NOMO-1 treated with dmso at 0.1 percent for 144 hours (cell line): ENCODE measurements at regions not wholly inside any gene's neighbourhood (a gene's known extent, or its start where the extent isn't known, plus 50 kb on each side); places are given as distances from the start of the nearest gene placed in this dataset.
"Not testable (repeated sequence)": the region's sequence is repeated elsewhere in the genome, so short reads cannot be mapped to it uniquely, and the experiment has no call there.

Experiments
- DNase-seq: peaks from one replicate; lab custom pipeline; 2025; ENCODE audit not compliant: unreplicated experiment; lab: John Stamatoyannopoulos, UW

DNA sequence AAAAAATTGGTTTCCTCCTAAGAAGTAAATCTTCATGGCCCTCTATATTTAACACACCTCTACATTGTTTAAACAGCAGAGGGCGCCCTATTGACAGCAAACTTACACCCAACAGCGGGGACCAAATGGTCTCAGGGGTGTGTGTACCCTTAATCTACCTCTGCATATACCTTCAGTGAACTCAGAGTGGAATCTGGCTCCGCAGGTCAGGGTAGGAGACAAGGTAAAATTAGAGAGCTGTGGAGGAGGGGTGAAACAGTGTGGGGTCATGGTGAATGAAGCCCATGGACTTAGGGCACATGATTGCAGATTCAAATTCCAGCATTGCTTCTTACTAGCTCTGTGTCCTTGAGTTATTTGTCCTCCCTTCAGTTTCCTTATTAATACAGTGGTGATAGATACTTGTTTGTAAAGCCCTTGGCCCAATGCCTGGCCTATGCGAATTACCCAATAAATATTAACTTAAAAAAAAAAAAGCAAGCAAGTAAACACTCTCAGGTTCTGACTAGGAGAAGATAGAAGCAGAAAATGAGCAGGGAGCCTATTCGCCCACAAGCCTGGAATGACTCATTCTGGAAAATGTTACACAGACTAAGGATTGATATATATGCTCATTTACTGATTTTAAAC, 122.9 kb downstream of the CAVIN4 start:
- DNase-seq, result no peak

DNA sequence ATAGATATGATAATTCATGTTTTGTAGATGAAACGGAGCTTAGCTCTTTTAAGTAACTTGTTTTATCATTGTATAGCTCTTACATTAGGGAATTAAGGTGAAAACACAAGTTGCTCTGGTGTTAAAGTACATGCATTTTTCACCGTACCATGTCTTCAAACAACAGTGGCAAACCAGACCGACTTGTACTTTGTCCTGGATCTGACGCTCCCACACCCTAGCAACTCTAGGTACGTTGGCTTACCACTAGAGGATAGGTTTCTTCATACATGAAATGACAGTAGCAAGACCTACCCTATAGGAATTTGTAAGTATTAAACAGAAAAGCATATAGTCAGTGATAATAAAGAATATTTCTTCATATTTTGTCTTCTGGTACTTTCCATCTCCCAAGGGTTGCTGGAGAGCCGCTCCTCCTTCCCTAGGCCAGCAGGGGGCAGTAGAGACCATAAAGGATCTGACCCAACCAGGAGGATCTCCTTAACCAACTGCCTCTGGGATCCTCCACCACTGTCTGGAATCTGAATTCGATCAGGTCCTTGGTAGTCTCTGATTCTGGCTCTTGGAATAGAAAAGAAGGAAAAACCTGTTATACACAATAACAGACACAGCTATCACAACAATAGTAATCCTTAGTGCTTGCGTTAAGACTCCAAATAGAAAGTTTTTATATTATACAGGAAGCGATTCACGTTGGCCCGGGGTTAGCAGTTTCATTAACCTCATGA, 136.7 kb downstream of the CAVIN4 start:
- DNase-seq, result peak; percentile 10

DNA sequence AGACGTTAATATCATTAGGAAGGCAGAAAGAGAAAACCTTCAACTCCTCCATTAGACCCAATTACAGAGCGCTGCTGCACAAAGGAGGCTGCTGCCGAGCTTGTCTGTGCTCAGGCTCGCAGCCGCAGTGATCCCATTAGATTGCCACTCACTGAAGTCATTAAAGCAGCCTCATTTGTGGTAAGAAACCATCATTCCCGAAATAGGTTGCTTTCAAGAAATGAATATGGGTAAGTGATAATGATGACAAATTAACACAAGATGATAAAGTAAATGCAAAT, 137.2 kb downstream of the CAVIN4 start:
- DNase-seq, result no peak

DNA sequence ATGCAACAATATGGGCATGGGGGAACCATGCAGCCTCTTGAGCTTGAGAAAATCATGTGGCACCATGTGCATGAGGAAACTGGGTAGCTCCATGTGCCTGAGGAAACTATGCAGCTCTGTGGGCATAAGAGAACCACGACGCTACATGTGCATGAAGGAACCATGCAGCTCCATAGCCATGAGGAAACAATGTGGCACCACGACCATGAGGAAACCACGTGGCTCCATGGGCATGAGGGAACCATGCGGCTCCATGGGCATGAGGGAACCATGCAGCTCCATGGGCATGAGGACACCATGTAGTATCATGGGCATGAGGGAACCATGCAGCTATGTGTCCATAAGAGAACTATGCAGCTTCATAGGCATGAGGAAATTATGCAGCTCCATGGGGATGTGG, 140.8 kb downstream of the CAVIN4 start:
- DNase-seq, result no peak

DNA sequence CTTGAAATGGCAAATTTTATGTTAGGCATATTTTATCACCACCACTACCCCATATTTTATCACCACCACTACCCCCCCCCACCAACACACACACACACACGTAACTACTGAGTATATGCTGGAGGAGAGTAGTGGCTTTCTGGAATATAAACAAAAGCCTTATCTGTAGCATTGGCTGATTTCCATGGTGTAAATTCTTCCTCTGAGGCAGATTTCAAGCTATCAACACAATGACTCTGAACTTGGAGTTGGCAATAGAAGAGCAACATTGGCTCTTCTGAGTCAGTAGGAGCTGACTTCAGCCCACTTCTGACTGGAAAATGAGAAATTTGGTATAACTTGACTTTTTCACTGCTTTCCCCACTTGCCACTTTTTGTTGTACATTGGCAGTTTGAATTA, 143.0 kb downstream of the CAVIN4 start:
- DNase-seq, result no peak

DNA sequence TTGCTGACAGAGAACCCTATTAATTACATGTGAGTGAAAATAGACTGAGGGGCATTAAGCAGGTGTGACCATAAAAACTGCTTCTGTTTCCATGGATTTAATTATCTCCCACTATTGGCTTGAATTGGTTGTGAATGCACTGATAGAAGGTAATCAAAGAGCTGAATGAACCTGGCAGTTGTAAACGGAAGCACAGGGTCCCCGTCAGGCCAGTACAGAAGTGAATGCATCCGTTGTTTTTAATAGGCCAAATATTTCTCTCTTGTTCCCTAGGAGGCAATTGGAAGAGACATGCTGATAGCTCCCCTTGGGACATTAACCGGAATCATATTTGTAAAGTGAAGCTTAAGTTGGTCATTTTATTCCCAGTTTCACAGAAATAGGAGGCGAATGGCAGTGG, 147.0 kb downstream of the CAVIN4 start:
- no peak for DNase-seq

DNA sequence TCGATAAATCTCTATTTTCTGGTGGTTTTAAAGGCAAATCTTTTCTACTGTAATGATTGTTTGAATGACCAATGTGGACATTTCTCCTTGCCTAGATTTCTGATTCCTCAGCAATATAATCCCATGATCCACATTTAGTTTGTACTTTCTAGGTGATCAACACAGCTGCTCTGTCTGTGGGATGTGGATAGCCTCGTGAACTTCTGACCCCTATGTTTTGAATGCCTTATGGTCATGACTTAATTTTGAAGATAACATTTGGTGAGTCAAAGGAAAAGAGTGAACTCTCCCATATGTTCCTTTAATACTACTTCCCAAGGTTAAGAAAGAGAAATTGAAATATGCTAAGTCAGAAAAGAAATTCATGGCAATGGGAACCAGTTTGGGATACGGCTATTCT, 147.5 kb downstream of the CAVIN4 start:
- DNase-seq, result no peak

DNA sequence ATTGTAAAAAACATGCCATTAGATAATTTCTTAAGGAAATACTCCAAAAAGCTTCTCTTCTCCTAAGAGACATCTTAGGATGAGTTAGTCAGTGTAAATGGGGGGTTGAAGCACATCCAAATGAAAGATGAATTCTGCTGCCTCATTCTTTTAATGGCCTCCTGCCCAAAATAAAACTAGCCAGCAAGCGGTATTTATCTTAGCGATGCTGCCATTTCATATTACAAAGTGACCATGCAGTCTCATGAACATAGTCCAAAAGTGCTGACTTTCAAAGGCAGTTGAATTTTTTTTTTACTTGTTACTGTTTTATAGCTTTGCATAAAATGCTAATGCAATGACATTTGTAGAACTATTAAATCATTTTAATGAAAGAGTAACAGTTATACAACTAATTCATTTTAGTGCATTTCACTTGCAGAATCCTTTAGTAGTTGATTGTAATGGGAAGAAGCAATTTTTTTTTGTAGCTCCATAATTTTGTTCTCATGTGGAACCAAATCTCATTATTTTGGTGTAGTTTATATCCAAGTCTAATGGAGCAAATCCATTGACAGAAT, 151.5 kb downstream of the CAVIN4 start:
- no peak for DNase-seq

DNA sequence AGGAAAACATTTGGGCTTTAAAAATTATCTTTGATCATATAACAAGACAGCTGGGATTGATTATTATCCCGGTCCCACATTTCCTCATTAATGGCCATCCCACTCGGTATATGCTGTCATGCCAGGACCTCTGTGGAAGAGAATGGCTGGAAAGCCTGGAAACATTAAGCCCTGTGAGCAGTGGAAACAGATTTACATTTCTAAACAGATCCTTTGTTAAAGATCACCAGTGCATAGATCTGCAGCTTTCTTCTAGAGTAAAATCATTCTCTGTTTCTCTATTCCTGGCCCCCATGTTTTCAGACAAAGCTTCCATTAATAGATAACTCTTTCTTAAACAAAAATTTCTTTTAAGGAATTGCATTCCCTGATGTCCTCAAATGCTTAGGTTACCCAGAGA, 152.2 kb downstream of the CAVIN4 start:
- DNase-seq, result no peak

DNA sequence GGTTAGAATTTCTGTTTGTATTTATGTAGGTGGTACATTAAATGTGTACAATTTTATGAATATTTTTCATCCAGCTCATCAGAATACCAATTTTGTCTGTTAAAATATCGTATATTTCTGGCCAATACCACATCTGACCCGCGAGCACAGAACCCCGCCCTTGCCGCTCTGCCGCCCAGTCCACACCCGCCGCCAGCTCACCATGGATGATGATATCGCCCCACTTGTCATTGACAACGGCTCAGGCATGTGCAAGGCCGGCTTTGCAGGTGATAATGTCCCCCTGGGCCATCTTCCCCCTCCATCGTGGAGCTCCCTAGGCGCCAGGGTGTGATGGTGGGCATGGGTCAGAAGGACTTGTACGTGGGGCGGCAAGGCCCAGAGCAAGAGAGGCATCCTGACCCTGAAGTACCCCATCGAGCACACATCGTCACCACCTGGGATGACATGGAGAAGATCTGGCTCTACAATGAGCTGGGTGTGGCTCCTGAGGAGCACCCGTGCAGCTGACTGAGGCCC, 153.2 kb downstream of the CAVIN4 start:
- DNase-seq, result no peak

DNA sequence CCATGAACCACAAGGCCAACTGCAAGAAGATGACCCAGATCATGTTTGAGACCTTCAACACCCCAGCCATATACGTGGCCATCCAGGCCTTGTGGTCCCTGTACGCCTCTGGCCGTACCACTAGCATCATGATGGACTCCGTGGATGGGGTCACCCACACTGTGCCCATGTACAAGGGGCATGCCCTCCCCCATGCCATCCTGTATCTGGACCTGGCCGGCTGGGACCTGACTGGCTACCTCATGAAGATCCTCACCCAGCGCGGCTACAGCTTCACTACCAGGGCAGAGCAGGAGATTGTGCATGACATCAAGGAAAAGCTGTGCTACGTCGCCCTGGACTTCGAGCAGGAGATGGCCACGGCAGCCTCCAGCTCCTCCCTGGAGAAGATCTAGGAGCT, 153.7 kb downstream of the CAVIN4 start:
- no peak for DNase-seq

DNA sequence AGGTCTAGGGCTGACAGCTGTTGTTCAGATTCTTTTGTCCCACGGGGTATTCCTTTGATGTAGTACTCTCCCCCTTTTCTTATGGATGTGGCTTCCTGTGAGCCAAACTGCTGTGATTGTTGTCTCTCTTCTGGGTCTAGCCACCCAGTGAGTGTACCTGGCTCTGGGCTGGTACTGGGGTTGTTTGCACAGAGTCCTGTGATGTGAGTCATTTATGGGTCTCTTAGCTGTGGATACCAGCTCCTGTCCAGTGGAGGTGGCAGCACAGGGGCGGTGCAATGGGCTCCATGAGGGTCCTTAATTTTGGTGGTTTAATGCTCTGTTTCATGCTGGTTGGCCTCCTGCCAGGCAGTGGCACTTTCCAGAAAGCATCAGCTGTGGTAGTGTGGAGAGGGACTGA, 161.3 kb downstream of the CAVIN4 start:
- DNase-seq, result no peak

DNA sequence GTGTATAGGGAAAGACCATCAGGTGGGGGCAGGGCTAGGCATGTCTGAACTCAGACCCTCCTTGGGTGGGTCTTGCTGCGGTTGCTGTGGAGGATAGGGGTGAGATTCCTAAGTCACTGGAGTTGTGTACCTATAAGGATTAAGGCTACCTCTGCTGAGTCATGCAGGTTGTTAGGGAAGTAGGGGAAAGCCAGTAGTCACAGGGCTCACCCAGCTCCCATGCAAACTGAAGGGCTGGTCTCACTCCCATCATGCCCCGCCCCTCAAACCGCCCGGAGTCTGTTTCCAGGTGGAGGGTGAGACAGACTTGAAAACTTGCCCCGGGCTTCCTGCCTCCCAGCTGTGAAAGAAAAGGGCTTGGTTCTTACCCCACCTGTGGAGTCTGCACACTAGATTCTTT, 161.8 kb downstream of the CAVIN4 start:
- no peak for DNase-seq

DNA sequence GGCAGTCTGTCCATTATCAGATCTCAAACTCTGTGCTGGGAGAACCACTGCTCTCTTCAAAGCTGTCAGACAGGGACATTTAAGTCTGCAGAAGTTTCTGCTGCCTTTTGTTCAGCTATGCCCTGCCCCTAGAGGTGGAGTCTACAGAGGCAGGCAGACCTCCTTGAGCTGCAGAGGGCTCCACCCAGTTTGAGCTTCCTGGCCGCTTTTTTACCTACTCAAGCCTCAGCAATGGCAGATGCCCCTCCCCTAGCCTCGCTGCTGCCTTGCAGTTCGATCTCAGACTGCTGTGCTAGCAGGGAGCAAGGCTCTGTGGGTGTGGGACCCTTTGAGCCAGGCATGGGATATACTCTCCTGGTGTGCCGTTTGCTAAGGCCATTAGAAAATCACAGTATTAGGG, 171.1 kb downstream of the CAVIN4 start:
- DNase-seq, result not testable (repeated sequence)

DNA sequence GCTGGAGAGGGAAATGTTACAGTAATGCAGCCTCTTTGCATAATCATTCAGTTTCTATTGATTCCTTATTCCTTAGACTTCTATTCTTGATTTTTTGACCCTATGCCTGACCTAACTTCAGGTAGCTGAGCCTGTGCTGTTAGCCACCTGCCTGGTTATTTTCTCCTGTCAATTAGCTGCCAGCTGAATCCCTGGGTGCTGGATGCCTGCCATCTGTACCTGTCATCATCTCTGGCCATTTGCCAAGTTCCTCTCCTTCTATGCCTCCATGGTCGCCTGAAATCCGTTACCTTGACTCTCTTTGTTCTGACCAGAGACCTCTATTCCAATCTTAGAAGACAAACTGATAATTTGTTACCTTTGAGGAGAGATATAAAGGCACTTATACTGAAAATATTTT, 178.3 kb downstream of the CAVIN4 start:
- no peak for DNase-seq

DNA sequence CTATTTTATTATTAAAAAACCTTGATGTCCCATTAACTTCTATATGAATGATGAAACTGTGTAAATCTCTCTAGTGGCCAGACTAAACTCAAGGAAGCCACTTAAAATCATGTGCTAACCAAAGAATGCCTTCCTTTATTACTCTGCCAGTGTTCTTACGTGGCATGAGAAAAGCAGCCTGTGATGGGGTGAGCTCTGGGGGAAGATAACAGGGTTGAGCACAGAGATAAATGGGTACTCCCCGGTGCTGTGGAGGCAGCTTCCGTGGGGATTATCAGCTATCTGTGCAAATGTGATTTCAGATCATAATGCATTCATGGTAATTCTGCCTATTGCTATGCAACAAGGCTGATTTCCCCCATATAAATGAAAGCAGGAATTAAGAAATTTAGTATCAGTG, 181.3 kb downstream of the CAVIN4 start:
- no peak for DNase-seq

DNA sequence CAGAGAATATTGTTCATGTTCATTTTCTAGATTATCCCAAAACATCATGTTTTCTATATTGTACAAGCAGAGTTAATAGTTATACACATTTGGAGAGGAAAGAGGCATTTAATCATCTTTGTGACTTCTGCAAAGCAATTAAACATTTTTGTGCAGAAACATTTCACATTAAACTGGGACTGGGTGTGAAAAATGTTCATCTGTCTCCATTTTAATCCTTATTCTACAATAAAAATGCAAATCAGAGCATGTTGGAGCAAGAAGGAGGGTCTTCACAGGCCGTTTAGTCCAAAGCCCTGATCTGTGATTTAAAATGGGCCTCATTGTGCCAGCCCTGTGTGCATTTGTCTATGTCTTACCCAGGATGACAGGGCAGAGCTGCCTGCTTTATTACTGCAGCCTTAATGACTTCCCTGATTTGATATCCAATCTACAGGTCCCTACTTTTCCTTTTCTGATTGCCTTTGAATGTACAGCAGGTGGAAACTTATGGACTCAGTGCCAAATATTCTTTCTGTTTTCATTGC, 183.5 kb downstream of the CAVIN4 start:
- DNase-seq, result no peak

DNA sequence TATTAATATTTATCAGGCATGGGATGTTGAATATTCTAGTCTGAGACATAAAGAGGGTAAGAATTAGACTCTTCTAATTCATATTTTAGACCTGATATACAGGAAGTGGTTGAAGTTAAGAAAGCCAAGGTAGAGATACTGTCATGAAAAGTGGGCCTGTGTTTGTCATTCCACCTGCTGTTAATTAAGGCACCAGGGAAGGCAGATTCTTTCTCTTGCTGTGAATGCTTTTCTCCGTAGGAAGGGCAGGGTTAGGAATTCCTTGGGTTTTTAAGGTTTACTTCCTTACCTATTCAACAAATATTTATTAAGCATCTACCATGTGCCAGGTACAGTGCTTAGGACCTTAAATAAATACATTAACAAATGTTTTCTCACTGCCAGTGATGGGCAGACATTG, 196.4 kb downstream of the CAVIN4 start:
- no peak for DNase-seq

DNA sequence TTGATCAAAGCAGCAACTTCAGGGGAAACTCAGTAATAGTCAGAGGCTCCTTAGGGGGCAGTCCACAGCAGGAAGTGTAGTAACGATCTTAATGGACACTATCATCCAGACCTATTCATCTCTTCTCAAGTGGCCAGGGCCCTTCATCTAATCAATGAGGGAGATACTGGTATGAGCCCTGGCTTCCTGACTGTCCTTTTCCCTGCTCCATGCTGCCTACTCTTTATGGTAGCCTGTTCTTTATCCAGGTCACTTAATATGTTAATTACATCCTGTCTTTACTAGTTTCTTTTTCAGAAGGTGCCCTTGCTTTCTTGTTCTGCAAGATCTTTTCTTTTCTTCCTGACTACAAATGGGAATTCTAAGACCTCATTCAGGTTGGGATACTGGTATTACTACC, 197.1 kb downstream of the CAVIN4 start:
- DNase-seq, result no peak

DNA sequence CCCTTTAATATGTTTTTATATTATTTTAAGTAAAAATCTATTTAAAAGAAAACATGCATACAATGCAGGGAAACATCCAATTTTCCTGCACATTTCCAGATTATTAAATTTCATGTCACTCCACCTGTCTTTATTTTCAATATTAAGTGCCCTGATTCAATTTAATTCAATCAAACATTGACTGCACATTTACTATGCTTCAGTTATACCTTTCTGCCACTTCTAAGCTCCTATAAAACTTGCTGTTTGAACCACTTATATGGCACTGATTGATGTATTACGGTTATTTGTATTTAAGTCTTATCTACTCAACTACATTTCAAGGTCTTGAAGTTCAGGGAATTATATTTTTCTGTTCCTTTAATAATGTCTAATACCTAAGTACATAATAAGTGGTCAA, 198.0 kb downstream of the CAVIN4 start:
- no peak for DNase-seq

DNA sequence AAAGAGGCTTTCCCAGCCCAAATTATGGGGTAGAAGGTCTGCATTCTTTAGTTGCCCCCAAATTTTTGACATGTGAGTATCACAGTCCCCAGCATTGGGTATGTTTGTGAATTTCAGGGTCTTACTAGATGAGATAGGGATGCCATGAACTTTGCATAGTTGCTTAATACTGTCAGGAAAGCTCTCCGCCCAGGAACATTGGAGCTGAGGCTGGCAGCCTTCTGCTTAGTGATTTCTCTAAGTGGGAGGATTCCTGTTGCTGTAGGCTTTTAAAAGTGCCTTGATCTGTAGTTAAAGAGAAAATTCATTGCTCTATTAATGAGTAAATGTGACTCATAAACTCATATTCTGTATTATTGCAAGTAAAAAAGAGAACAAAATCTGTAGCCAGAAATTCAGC, 206.9 kb downstream of the CAVIN4 start:
- DNase-seq, result no peak

DNA sequence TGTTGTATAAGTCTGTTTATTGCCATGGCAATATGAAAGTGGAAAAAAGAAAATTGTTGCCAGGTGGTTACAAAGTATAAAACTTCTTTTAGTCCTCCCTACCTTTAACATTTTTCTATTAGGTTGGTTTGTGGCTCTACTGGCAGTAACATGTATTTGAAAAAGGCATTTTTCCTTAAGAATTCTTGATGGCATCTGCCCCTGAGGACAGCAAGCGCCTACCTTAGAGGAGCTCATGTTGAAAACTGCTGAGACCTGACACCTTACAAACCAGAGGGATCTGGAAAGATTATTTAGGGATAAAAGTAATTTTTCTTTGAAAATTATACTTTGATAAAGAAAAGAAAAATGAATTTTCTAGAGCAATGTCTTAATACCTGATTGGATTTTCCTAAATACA, 208.1 kb downstream of the CAVIN4 start:
- DNase-seq, result no peak
